ENCODE measurements at regions not wholly inside any gene's neighbourhood (a gene's known extent, or its start where the extent isn't known, plus 50 kb on each side); places are given as distances from the start of the nearest gene placed in this dataset.

GRCh38 chr1:119227456-119227855, 87.0 kb upstream of the WARS2 start:
- DNase-seq (ENCODE audit: low read depth, low spot score): no peak
- Histone ChIP-seq H3K27ac (ENCODE audit: low read depth, low read length) (no peak overlapping the region), H3K4me3 (ENCODE audit: low read depth, low read length) (no peak overlapping the region), H3K27me3 (ENCODE audit: control insufficient read depth, insufficient read depth, low read length) (no peaks in the 10 kb centered on the region), H3K9me3 (ENCODE audit: control insufficient read depth, insufficient read depth, low read length) (no peaks in the 10 kb centered on the region)
- POLR2A ChIA-PET: no interaction called here
- CTCF ChIA-PET: no interaction called here
- no peak for TF ChIP-seq CTCF (IDR thresholded peaks at IDR 0.05; ENCODE audit: low read depth, low read length)

- CTCF ChIA-PET: interaction anchor here (0.8 kb wide), 1 partner anchor 221 kb away, joined by 4 read pairs; no protein-coding TSS in a partner anchor
- Histone ChIP-seq H3K4me3 (ENCODE audit: low read depth, low read length) (no peak overlapping the region), H3K9me3 (ENCODE audit: control insufficient read depth, insufficient read depth, low read length) (no peaks in the 10 kb centered on the region), H3K27ac (ENCODE audit: low read depth, low read length) (no peak overlapping the region), H3K27me3 (ENCODE audit: control insufficient read depth, insufficient read depth, low read length) (no peaks in the 10 kb centered on the region)
- TF ChIP-seq CTCF (IDR thresholded peaks at IDR 0.05; ENCODE audit: low read depth, low read length): no peak
- no peak for DNase-seq (ENCODE audit: low read depth, low spot score)
- POLR2A ChIA-PET: no interaction called here
Measured at GRCh38 chr1:119228335-119229080, 88.1 kb upstream of the WARS2 start.

- TF ChIP-seq CTCF (IDR thresholded peaks at IDR 0.05; ENCODE audit: low read depth, low read length): no peak
- ChIA-PET CTCF (interaction anchor here (0.9 kb wide), 1 partner anchor 40 kb away, joined by 3 read pairs; no protein-coding TSS in a partner anchor), POLR2A (no interaction called here)
- Histone ChIP-seq H3K27me3 (ENCODE audit: control insufficient read depth, insufficient read depth, low read length) (no peaks in the 10 kb centered on the region), H3K4me3 (ENCODE audit: low read depth, low read length) (no peak overlapping the region), H3K27ac (ENCODE audit: low read depth, low read length) (no peak overlapping the region), H3K9me3 (ENCODE audit: control insufficient read depth, insufficient read depth, low read length) (no peaks in the 10 kb centered on the region)
- DNase-seq (ENCODE audit: low read depth, low spot score): no peak
Measured at GRCh38 chr1:119235120-119235519, 94.7 kb upstream of the WARS2 start.

GRCh38 chr1:119245881-119246280, 105.4 kb upstream of the WARS2 start:
- POLR2A ChIA-PET: no interaction called here
- TF ChIP-seq CTCF (IDR thresholded peaks at IDR 0.05; ENCODE audit: low read depth, low read length): no peak
- CTCF ChIA-PET: interaction anchor here (1.2 kb wide), 1 partner anchor 29 kb away, joined by 5 read pairs; no protein-coding TSS in a partner anchor
- Histone ChIP-seq H3K9me3 (ENCODE audit: control insufficient read depth, insufficient read depth, low read length) (no peaks in the 10 kb centered on the region), H3K27ac (ENCODE audit: low read depth, low read length) (no peak overlapping the region), H3K4me3 (ENCODE audit: low read depth, low read length) (no peak overlapping the region), H3K27me3 (ENCODE audit: control insufficient read depth, insufficient read depth, low read length) (no peaks in the 10 kb centered on the region)
- DNase-seq (ENCODE audit: low read depth, low spot score): no peak

GRCh38 chr1:119249283-119249682, 108.8 kb upstream of the WARS2 start:
- no peaks in the 10 kb centered on the region for H3K9me3 ChIP-seq (ENCODE audit: control insufficient read depth, insufficient read depth, low read length)
- DNase-seq (ENCODE audit: low read depth, low spot score): no peak
- no peak for TF ChIP-seq CTCF (IDR thresholded peaks at IDR 0.05; ENCODE audit: low read depth, low read length)
- no peak overlapping the region for H3K27ac ChIP-seq (ENCODE audit: low read depth, low read length)
- CTCF ChIA-PET: no interaction called here
- no peaks in the 10 kb centered on the region for H3K27me3 ChIP-seq (ENCODE audit: control insufficient read depth, insufficient read depth, low read length)
- POLR2A ChIA-PET: no interaction called here
- H3K4me3 ChIP-seq (ENCODE audit: low read depth, low read length): no peak overlapping the region
